ENCODE measurements at regions not wholly inside any gene's neighbourhood (a gene's known extent, or its start where the extent isn't known, plus 50 kb on each side); places are given as distances from the start of the nearest gene placed in this dataset.

DNA sequence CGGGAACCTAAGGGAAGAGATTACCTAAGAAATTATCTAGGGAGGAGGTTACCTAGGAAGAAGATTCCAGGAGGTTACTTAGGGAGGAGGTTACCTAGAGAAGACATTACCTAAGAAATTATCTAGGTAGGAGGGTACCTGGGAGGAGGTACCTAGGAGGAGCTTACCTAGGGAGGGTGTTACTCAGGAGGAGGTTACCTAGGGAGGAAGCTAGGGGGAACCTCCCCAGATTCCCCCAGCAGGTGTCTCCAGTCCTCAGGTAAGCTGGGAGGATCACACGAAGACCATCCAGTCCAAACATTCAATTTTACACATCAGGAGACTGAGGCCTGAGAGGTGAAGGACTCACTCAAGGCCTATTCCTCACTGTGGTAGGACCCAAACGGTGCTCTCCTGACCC, 482.8 kb downstream of the TBC1D22A start:
- Histone ChIP-seq H3K9ac (ENCODE audit: low read depth in 1 of 2, low read length in 2 of 2) (no peak overlapping the region), H3K4me3 (ENCODE audit: low read length in 2 of 2) (no peak overlapping the region), H3K27me3 (ENCODE audit: control insufficient read depth in 2 of 2, insufficient read depth in 2 of 2, low read length in 2 of 2) (no peaks in the 10 kb centered on the region), H3K4me1 (ENCODE audit: control insufficient read depth in 2 of 2, insufficient read depth in 2 of 2, low read length in 2 of 2) (no peaks in the 10 kb centered on the region), H3K27ac (ENCODE audit: low read depth in 2 of 2, low read length in 2 of 2) (no peak overlapping the region), H3K36me3 (ENCODE audit: control insufficient read depth in 2 of 2, insufficient read depth in 2 of 2, low read length in 2 of 2) (no peaks in the 10 kb centered on the region), H3K9me3 (ENCODE audit: control insufficient read depth in 2 of 2, low read length in 2 of 2) (no peaks in the 10 kb centered on the region)

DNA sequence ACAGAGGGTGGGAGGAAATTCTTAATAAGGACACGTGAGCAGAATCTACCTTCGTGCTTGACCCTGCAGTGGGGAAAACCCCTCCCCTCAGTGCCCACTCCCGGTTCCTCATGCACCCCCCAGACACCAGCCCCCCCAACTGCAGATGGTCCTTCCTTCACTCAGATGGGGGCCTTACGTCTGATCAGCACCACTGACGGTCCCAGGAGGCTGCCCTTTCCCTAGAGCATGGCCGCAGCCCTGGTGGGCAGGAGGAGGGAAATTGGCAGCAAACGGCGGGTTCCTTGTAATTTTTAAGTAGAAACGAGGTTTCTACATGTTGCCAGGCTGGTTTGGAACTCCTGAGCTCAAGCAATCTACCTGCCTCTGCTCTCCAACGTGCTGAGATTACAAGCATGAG, 477.7 kb downstream of the TBC1D22A start:
- Histone ChIP-seq H3K4me1 (ENCODE audit: control insufficient read depth in 2 of 2, insufficient read depth in 2 of 2, low read length in 2 of 2) (no peaks in the 10 kb centered on the region), H3K9ac (ENCODE audit: low read depth in 1 of 2, low read length in 2 of 2) (no peak overlapping the region), H3K27ac (ENCODE audit: low read depth in 2 of 2, low read length in 2 of 2) (no peak overlapping the region), H3K4me3 (ENCODE audit: low read length in 2 of 2) (no peak overlapping the region), H3K27me3 (ENCODE audit: control insufficient read depth in 2 of 2, insufficient read depth in 2 of 2, low read length in 2 of 2) (peaks cover 0 to 6% of the 10 kb centered on the region in 2 donors), H3K36me3 (ENCODE audit: control insufficient read depth in 2 of 2, insufficient read depth in 2 of 2, low read length in 2 of 2) (no peaks in the 10 kb centered on the region), H3K9me3 (ENCODE audit: control insufficient read depth in 2 of 2, low read length in 2 of 2) (no peaks in the 10 kb centered on the region)

DNA sequence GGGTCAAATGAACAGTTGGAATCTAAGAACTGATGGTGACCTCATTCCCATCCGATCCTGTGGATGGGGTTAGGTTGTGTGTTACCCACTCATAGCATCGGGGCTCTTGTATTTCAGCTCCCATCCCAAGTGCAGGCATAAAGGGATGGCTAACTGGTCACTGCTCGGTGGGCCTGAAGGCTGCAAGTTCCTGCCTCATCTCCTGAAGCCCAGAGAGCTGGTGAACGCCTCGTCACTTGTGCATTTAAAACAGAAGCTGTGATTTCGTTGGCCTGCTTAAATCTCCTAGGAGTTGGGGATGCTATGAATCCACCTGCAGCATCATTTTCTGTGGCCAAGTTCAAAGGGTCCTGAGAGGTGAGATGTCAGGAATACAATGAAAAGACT, 477.0 kb downstream of the TBC1D22A start:
- no peak overlapping the region for H3K27ac ChIP-seq (ENCODE audit: low read depth in 2 of 2, low read length in 2 of 2)

DNA sequence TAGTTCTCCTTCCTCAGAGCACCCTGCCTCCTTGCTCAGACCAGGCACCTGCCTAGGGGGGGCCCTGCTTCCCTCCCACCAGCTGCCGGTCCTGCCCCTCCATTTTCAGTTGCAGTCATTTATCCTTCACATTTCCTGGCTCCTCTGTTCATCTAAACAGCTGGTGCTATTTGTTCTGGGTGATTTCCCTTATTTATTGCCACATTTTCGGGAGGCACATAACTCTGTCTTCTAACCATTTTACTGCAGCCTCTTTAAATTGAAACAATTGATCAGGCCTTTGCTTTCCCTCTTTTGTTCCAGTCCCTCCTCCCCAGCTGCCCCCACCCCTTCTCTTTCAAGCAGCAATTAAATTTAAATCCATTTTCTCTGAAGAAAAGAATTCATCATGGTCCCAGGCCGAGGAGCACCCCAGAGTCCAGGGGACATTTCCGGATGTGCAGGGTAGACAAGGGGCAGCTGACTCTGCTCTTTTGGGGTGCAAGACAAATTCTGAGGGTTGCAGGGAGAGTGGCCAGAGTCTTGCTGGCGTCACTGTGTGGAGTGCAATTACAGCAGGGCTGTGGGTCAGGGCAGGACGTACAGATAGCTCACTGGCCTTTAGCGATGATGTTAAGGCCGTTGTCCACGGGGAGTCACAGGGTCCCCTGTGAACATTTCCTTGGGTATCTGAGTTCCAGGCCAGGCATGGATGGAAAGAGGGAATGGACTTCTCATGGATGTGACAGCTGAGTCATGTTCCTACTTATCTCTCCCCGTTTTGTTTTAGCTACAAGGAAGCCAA, 476.4 kb downstream of the TBC1D22A start:
- no peak overlapping the region for H3K9ac ChIP-seq (ENCODE audit: low read depth in 1 of 2, low read length in 2 of 2)
- no peaks in the 10 kb centered on the region for H3K4me1 ChIP-seq (ENCODE audit: control insufficient read depth in 2 of 2, insufficient read depth in 2 of 2, low read length in 2 of 2)
- H3K36me3 ChIP-seq (ENCODE audit: control insufficient read depth in 2 of 2, insufficient read depth in 2 of 2, low read length in 2 of 2), result no peaks in the 10 kb centered on the region
- no peaks in the 10 kb centered on the region for H3K9me3 ChIP-seq (ENCODE audit: control insufficient read depth in 2 of 2, low read length in 2 of 2)
- no peak overlapping the region for H3K27ac ChIP-seq (ENCODE audit: low read depth in 2 of 2, low read length in 2 of 2)
- no peak overlapping the region for H3K4me3 ChIP-seq (ENCODE audit: low read length in 2 of 2)
- H3K27me3 ChIP-seq (ENCODE audit: control insufficient read depth in 2 of 2, insufficient read depth in 2 of 2, low read length in 2 of 2), result peaks cover 0 to 6% of the 10 kb centered on the region in 2 donors

More for the DNA sequence above, 477.0 kb downstream of the TBC1D22A start:
- H3K27me3 ChIP-seq (ENCODE audit: control insufficient read depth in 2 of 2, insufficient read depth in 2 of 2, low read length in 2 of 2), result peaks cover 0 to 6% of the 10 kb centered on the region in 2 donors
- no peak overlapping the region for H3K4me3 ChIP-seq (ENCODE audit: low read length in 2 of 2)
- no peak overlapping the region for H3K9ac ChIP-seq (ENCODE audit: low read depth in 1 of 2, low read length in 2 of 2)
- H3K36me3 ChIP-seq (ENCODE audit: control insufficient read depth in 2 of 2, insufficient read depth in 2 of 2, low read length in 2 of 2), result no peaks in the 10 kb centered on the region
- no peaks in the 10 kb centered on the region for H3K4me1 ChIP-seq (ENCODE audit: control insufficient read depth in 2 of 2, insufficient read depth in 2 of 2, low read length in 2 of 2)
- H3K9me3 ChIP-seq (ENCODE audit: control insufficient read depth in 2 of 2, low read length in 2 of 2), result no peaks in the 10 kb centered on the region

DNA sequence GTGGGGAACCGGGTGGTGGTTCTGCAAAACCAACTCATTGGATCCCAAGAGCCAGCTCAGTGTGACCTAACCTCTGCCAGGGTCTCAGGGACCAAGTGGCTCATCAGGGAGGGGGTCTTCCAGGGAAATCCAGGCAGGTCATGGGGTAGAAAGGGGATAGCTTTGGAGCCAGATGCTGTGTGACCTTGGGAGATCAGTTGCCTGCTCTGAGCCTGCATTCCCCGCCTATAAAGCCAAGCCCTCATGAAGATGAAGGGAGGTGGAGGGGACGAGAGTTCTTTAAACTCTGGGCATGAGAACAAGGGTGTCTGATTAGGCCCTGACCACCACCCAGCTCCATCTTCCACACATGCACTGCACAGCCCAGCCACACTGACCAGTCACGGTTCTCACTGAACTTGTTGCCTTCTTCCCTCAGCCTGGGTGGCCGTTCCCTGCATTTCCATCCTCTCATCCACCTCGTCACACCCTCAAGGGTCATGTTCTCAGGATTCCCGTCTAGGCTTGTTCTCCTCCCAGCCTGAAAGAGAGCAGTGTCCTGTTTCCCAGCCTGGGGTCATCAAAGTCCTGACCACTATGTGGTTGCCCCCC, 475.5 kb downstream of the TBC1D22A start:
- Histone ChIP-seq H3K9ac (ENCODE audit: low read depth in 1 of 2, low read length in 2 of 2) (no peak overlapping the region), H3K4me1 (ENCODE audit: control insufficient read depth in 2 of 2, insufficient read depth in 2 of 2, low read length in 2 of 2) (no peaks in the 10 kb centered on the region), H3K36me3 (ENCODE audit: control insufficient read depth in 2 of 2, insufficient read depth in 2 of 2, low read length in 2 of 2) (no peaks in the 10 kb centered on the region), H3K9me3 (ENCODE audit: control insufficient read depth in 2 of 2, low read length in 2 of 2) (no peaks in the 10 kb centered on the region), H3K27ac (ENCODE audit: low read depth in 2 of 2, low read length in 2 of 2) (no peak overlapping the region), H3K4me3 (ENCODE audit: low read length in 2 of 2) (no peak overlapping the region), H3K27me3 (ENCODE audit: control insufficient read depth in 2 of 2, insufficient read depth in 2 of 2, low read length in 2 of 2) (peaks cover 0 to 6% of the 10 kb centered on the region in 2 donors)

DNA sequence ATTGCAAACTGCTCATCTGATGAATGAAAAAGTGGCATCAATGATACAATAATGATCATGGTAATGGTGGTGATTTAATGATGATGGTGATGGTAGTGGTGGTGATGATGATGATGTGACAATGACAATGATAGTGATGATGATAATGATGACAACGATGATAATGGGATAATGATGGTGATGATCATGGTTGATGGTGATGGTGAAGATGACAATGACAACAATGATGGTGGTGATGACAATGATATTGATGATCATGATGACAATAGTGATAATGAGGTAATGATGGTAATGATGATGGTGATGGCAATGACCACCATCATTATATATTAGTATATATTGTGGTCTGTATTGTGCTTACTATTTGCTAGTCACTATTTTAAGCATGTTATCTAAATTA, 474.3 kb downstream of the TBC1D22A start:
- Histone ChIP-seq H3K9ac (ENCODE audit: low read depth in 1 of 2, low read length in 2 of 2) (no peak overlapping the region), H3K4me1 (ENCODE audit: control insufficient read depth in 2 of 2, insufficient read depth in 2 of 2, low read length in 2 of 2) (no peaks in the 10 kb centered on the region), H3K27ac (ENCODE audit: low read depth in 2 of 2, low read length in 2 of 2) (no peak overlapping the region), H3K4me3 (ENCODE audit: low read length in 2 of 2) (no peak overlapping the region), H3K36me3 (ENCODE audit: control insufficient read depth in 2 of 2, insufficient read depth in 2 of 2, low read length in 2 of 2) (no peaks in the 10 kb centered on the region), H3K27me3 (ENCODE audit: control insufficient read depth in 2 of 2, insufficient read depth in 2 of 2, low read length in 2 of 2) (peaks cover 0 to 6% of the 10 kb centered on the region in 2 donors), H3K9me3 (ENCODE audit: control insufficient read depth in 2 of 2, low read length in 2 of 2) (no peaks in the 10 kb centered on the region)

DNA sequence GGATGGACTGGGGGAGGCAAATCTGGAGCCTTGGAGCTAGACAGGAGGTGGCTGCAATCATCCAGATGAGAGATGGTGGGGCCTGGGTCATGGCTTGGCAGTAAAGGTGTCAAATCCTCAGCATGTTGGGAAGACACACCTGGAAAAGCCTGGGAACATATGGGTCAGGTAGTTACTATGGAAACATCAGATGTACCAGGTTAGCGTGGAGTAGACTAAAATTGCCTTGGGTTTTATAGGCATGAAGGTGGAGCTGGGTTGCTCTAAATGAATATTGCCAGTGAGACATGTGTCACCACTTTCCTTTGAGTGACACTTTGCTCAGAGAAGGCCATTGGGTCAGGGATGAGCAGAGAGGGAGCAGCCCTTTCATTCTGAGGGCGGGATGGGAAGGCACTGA, 473.7 kb downstream of the TBC1D22A start:
- Histone ChIP-seq H3K36me3 (ENCODE audit: control insufficient read depth in 2 of 2, insufficient read depth in 2 of 2, low read length in 2 of 2) (no peaks in the 10 kb centered on the region), H3K4me1 (ENCODE audit: control insufficient read depth in 2 of 2, insufficient read depth in 2 of 2, low read length in 2 of 2) (no peaks in the 10 kb centered on the region), H3K9me3 (ENCODE audit: control insufficient read depth in 2 of 2, low read length in 2 of 2) (no peaks in the 10 kb centered on the region), H3K27ac (ENCODE audit: low read depth in 2 of 2, low read length in 2 of 2) (no peak overlapping the region), H3K9ac (ENCODE audit: low read depth in 1 of 2, low read length in 2 of 2) (no peak overlapping the region), H3K27me3 (ENCODE audit: control insufficient read depth in 2 of 2, insufficient read depth in 2 of 2, low read length in 2 of 2) (peaks cover 0 to 6% of the 10 kb centered on the region in 2 donors), H3K4me3 (ENCODE audit: low read length in 2 of 2) (no peak overlapping the region)

DNA sequence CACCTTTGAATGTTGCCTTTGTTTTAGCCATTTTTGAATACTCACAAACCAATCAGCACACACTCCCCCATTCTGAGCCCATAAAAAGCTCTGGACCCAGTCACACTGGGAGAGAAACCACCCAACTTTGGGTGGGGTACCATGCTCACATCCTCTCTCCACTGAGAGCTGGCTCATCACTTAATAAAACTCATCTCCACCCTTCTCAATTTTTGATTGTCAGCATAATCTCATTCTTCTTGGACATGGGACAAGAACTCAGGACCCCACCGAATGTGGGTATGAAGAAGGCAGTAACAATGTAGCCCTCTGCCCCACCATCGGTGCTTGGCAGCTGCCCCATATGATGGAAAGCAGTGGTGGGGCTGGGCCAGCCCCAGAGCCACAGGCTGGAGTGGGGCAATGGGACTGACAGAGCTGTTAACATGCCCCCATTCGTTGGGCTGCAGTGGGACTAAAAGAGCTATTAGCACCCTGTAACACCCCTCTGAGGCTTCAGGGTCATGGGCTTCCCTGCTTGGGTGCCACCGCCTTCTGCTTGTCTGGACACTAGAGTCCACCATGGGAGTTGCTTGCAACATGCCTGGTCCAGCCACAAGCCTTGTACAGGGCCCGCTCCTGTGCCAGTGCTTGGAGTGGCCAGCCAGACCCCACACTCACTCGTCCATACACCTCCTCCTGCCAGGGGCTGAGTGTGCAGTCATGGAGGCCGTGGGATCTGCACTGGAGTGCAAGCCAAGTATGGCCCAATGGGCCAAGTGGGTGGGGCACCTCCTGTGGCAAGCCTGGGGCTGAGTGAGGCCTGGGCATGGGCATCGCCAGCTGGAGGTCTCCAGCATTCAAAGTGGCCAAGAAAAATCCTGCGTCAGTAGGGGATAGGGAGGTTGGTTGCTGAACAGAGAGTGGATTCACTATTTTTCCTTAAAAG, 471.1 kb downstream of the TBC1D22A start:
- H3K9ac ChIP-seq (ENCODE audit: low read depth in 1 of 2, low read length in 2 of 2), result no peak overlapping the region
- H3K36me3 ChIP-seq (ENCODE audit: control insufficient read depth in 2 of 2, insufficient read depth in 2 of 2, low read length in 2 of 2), result no peaks in the 10 kb centered on the region
- H3K9me3 ChIP-seq (ENCODE audit: control insufficient read depth in 2 of 2, low read length in 2 of 2), result no peaks in the 10 kb centered on the region
- no peak overlapping the region for H3K4me3 ChIP-seq (ENCODE audit: low read length in 2 of 2)
- H3K27ac ChIP-seq (ENCODE audit: low read depth in 2 of 2, low read length in 2 of 2), result no peak overlapping the region
- no peaks in the 10 kb centered on the region for H3K4me1 ChIP-seq (ENCODE audit: control insufficient read depth in 2 of 2, insufficient read depth in 2 of 2, low read length in 2 of 2)
- H3K27me3 ChIP-seq (ENCODE audit: control insufficient read depth in 2 of 2, insufficient read depth in 2 of 2, low read length in 2 of 2), result no peaks in the 10 kb centered on the region

DNA sequence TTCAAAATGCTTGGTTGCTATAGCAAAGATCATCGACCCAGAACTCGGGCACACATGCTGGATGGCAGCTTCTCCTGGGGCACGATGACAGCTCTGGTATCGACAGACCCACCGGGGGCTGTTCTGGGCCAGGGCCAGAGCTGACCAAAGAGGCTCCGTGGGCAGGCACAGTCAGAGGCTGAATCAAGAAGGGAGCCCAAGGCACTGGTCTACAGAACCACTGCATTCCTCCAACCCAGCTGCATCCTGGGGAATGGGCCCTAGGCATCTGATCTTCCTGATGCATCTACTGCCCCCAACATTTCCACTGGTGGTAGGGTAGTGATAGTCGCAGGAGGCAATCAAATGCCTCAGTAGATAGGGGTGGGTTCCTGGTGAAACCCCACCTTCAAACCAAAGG, 470.3 kb downstream of the TBC1D22A start:
- Histone ChIP-seq H3K4me3 (ENCODE audit: low read length in 2 of 2) (no peak overlapping the region), H3K36me3 (ENCODE audit: control insufficient read depth in 2 of 2, insufficient read depth in 2 of 2, low read length in 2 of 2) (no peaks in the 10 kb centered on the region), H3K27me3 (ENCODE audit: control insufficient read depth in 2 of 2, insufficient read depth in 2 of 2, low read length in 2 of 2) (no peaks in the 10 kb centered on the region), H3K9ac (ENCODE audit: low read depth in 1 of 2, low read length in 2 of 2) (no peak overlapping the region), H3K4me1 (ENCODE audit: control insufficient read depth in 2 of 2, insufficient read depth in 2 of 2, low read length in 2 of 2) (no peaks in the 10 kb centered on the region), H3K9me3 (ENCODE audit: control insufficient read depth in 2 of 2, low read length in 2 of 2) (no peaks in the 10 kb centered on the region), H3K27ac (ENCODE audit: low read depth in 2 of 2, low read length in 2 of 2) (no peak overlapping the region)

DNA sequence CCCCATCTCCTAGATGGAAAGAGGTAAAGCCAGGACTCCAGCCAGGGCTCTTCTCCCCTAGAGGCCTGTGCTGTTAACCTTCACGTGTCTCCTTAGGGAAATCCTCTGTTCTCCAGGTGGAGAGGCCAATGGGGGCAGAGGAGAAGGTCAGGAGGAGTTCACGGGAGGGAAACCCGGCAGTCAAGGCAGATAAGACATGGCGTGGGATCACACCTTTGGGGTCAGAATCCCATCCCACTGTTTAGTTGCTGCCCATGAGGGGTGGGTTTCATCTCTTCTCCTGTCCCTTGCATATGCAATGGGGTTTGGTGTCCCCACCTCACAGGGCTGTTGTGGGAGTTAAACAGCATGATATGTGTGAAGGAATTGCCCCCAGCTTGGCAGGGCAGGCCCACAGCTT, 469.7 kb downstream of the TBC1D22A start:
- Histone ChIP-seq H3K4me1 (ENCODE audit: control insufficient read depth in 2 of 2, insufficient read depth in 2 of 2, low read length in 2 of 2) (no peaks in the 10 kb centered on the region), H3K9ac (ENCODE audit: low read depth in 1 of 2, low read length in 2 of 2) (no peak overlapping the region), H3K9me3 (ENCODE audit: control insufficient read depth in 2 of 2, low read length in 2 of 2) (no peaks in the 10 kb centered on the region), H3K4me3 (ENCODE audit: low read length in 2 of 2) (no peak overlapping the region), H3K36me3 (ENCODE audit: control insufficient read depth in 2 of 2, insufficient read depth in 2 of 2, low read length in 2 of 2) (no peaks in the 10 kb centered on the region), H3K27me3 (ENCODE audit: control insufficient read depth in 2 of 2, insufficient read depth in 2 of 2, low read length in 2 of 2) (no peaks in the 10 kb centered on the region), H3K27ac (ENCODE audit: low read depth in 2 of 2, low read length in 2 of 2) (no peak overlapping the region)
